SK-N-SH (cell line): ENCODE measurements at regions not wholly inside any gene's neighbourhood (a gene's known extent, or its start where the extent isn't known, plus 50 kb on each side); places are given as distances from the start of the nearest gene placed in this dataset.

ENCODE experiments used
- CTCF ChIA-PET: fragments of 300-600, 350-600 bp; formaldehyde crosslinking; extraction: SDS; loops from one replicate; lab custom pipeline; 2021; lab: Yijun Ruan, JAX
- POLR2A ChIA-PET: fragments of 350-600 bp; sonication (Branson Sonifier 250); formaldehyde crosslinking; extraction: SDS; loops from one replicate; lab custom pipeline; 2020; ENCODE audit warnings: antibody characterized with exemption, inconsistent platforms; lab: Yijun Ruan, JAX
- DNase-seq: peaks from one replicate; pipeline ENCODE4 v3.0.0; 2012
- H2AFZ ChIP-seq: fragments of 200-600 bp; sonication (generic); 2 replicates; pipeline ENCODE4 v1.8.1; 2016; ENCODE audit warnings: antibody characterized with exemption, mild to moderate bottlenecking, low read depth
- H3F3A ChIP-seq: fragments of 200-600 bp; sonication (generic); replicated peaks from 2 replicates; pipeline ENCODE3; 2016; ENCODE audit warnings: antibody characterized with exemption, mild to moderate bottlenecking; ENCODE audit not compliant: insufficient read depth
- H3K27ac ChIP-seq, 2 experiments: fragments of 200-500 bp in 1 of 2; fragments of 200-600 bp in 1 of 2; sonication (Bioruptor generic) in 1 of 2; sonication (generic), shearing (Covaris generic) in 1 of 2; 2 replicates each; pipeline versions ENCODE4 v1.5.1 to v1.6.1; 2014 to 2016; ENCODE audit warnings: low read depth in 2 of 2, inconsistent platforms in 1 of 2, low read length in 1 of 2, mild to moderate bottlenecking in 1 of 2, mixed read lengths in 1 of 2
- H3K27me3 ChIP-seq: fragments of 200-600 bp; sonication (generic), shearing (Covaris generic); 2 replicates; pipeline ENCODE4 v1.6.1; 2016; ENCODE audit warnings: mixed run types; ENCODE audit not compliant: insufficient read depth
- H3K36me3 ChIP-seq, 2 experiments: fragments of 200-500 bp in 1 of 2; fragments of 200-600 bp in 1 of 2; sonication (Bioruptor generic) in 1 of 2; sonication (generic) in 1 of 2; replicated peaks in 1 of 2; 2 replicates each; pipeline versions ENCODE3 to v1.5.1; 2014 to 2016; ENCODE audit warnings: low read length in 1 of 2, mild to moderate bottlenecking in 1 of 2; ENCODE audit not compliant: insufficient read depth in 2 of 2, control insufficient read depth in 1 of 2
- H3K4me1 ChIP-seq, 2 experiments: fragments of 200-500 bp in 1 of 2; fragments of 200-600 bp in 1 of 2; sonication (Bioruptor generic) in 1 of 2; sonication (generic), shearing (Covaris generic) in 1 of 2; 2 replicates each; pipeline versions ENCODE4 v1.5.1 to v1.6.1; 2014 to 2016; ENCODE audit warnings: low read depth in 1 of 2, low read length in 1 of 2, mixed run types in 1 of 2; ENCODE audit not compliant: insufficient read depth in 2 of 2, control insufficient read depth in 1 of 2
- H3K4me2 ChIP-seq: fragments of 200-600 bp; sonication (generic), shearing (Covaris generic); 2 replicates; pipeline ENCODE4 v1.6.1; 2017; ENCODE audit warnings: mixed run types
- H3K4me3 ChIP-seq, 2 experiments: fragments of 200-500 bp in 1 of 2; fragments of 200-600 bp in 1 of 2; sonication (Bioruptor generic) in 1 of 2; sonication (generic), shearing (Covaris generic) in 1 of 2; 2 replicates each; pipeline versions ENCODE4 v1.5.1 to v1.8.1; 2014 to 2016; ENCODE audit warnings: low read depth in 2 of 2, inconsistent platforms in 1 of 2, low read length in 1 of 2, mild to moderate bottlenecking in 1 of 2, mixed read lengths in 1 of 2, moderate library complexity in 1 of 2
- H3K79me2 ChIP-seq: fragments of 200-600 bp; sonication (generic); 2 replicates; pipeline ENCODE4 v1.8.1; 2017; ENCODE audit warnings: mild to moderate bottlenecking; ENCODE audit not compliant: insufficient read depth
- H3K9ac ChIP-seq: fragments of 200-600 bp; sonication (generic); 2 replicates; pipeline ENCODE4 v1.6.1; 2017; ENCODE audit warnings: mixed run types
- H3K9me2 ChIP-seq: fragments of 200-600 bp; sonication (generic); 2 replicates; pipeline ENCODE4 v1.6.1; 2017; ENCODE audit warnings: mixed run types
- H3K9me3 ChIP-seq: fragments of 200-600 bp; sonication (generic); 2 replicates; pipeline ENCODE4 v1.6.1; 2017; ENCODE audit warnings: mixed run types, mild to moderate bottlenecking, moderate library complexity
- H4K20me1 ChIP-seq: fragments of 200-600 bp; sonication (generic); 2 replicates; pipeline ENCODE4 v1.6.1; 2017; ENCODE audit warnings: mild to moderate bottlenecking, mixed run types; ENCODE audit not compliant: insufficient read depth
- CTCF ChIP-seq: fragments of 200-600 bp; sonication (generic); IDR thresholded peaks from 2 replicates; pipeline ENCODE4 v1.6.1; 2017; ENCODE audit warnings: antibody characterized with exemption, mild to moderate bottlenecking, moderate library complexity
- FOXJ3 ChIP-seq: sonication (generic); formaldehyde crosslinking; IDR thresholded peaks from 2 replicates; pipeline ENCODE4 v1.5.1; 2020; ENCODE audit warnings: mild to moderate bottlenecking, missing genetic modification reagents
- GABPA ChIP-seq: IDR thresholded peaks from 2 replicates; pipeline ENCODE4 v1.4.0; 2012; ENCODE audit warnings: low read depth, mild to moderate bottlenecking
- GATA2 ChIP-seq: sonication (generic); formaldehyde crosslinking; IDR thresholded peaks from 2 replicates; pipeline ENCODE4 v1.5.0; 2020; ENCODE audit warnings: mild to moderate bottlenecking, missing genetic modification reagents
- IRF3 ChIP-seq: fragments of 150-350 bp; IDR thresholded peaks from 2 replicates; pipeline ENCODE4 v1.6.1; 2016; ENCODE audit warnings: mild to moderate bottlenecking, low read depth, low read length
- JUND ChIP-seq: IDR thresholded peaks from 2 replicates; pipeline ENCODE4 v1.4.0; 2012
- MAX ChIP-seq: IDR thresholded peaks from 2 replicates; pipeline ENCODE4 v1.4.0; 2012; ENCODE audit warnings: low read depth
- MXI1 ChIP-seq: IDR thresholded peaks from 2 replicates; pipeline ENCODE4 v1.6.1; 2012; ENCODE audit warnings: mild to moderate bottlenecking, low read depth, low read length, improper control_type of control experiment
- NFIC ChIP-seq: IDR thresholded peaks from 2 replicates; pipeline ENCODE4 v1.4.0; 2012; ENCODE audit warnings: borderline replicate concordance
- PBX3 ChIP-seq: IDR thresholded peaks from 2 replicates; pipeline ENCODE4; 2012
- POLR2AphosphoS5 ChIP-seq: IDR thresholded peaks from 2 replicates; pipeline ENCODE4 v1.6.1; 2012; ENCODE audit warnings: low read depth, low read length
- RAD21 ChIP-seq: IDR thresholded peaks from 2 replicates; pipeline ENCODE4 v1.6.1; 2012; ENCODE audit warnings: mild to moderate bottlenecking, low read length
- RCOR1 ChIP-seq: fragments of 150-350 bp; IDR thresholded peaks from 2 replicates; pipeline ENCODE4 v1.6.1; 2017; ENCODE audit warnings: antibody characterized with exemption, low read length
- RFX5 ChIP-seq: IDR thresholded peaks from 2 replicates; pipeline ENCODE4 v1.6.1; 2012; ENCODE audit warnings: mild to moderate bottlenecking, improper control_type of control experiment, low read length
- SIN3A ChIP-seq: IDR thresholded peaks from 2 replicates; pipeline ENCODE4 v1.6.1; 2012; ENCODE audit warnings: low read depth, mild to moderate bottlenecking, low read length, moderate library complexity, borderline replicate concordance
- SMC3 ChIP-seq: IDR thresholded peaks from 2 replicates; pipeline ENCODE4 v1.6.1; 2012; ENCODE audit warnings: low read depth, low read length, improper control_type of control experiment
- TAF1 ChIP-seq: IDR thresholded peaks from 2 replicates; pipeline ENCODE4 v1.6.1; 2012; ENCODE audit warnings: low read depth, mild to moderate bottlenecking, low read length, moderate library complexity, borderline replicate concordance
- TEAD4 ChIP-seq: IDR thresholded peaks from 2 replicates; pipeline ENCODE4 v1.4.0; 2012; ENCODE audit warnings: mild to moderate bottlenecking, borderline replicate concordance; ENCODE audit not compliant: insufficient read depth
- WGBS: methylation state at CpG from one replicate; pipeline ENCODE4 v1.1.6; 2017; ENCODE audit warnings: low lambda C conversion rate; 5-methylcytosine and 5-hydroxymethylcytosine counted together

- TF ChIP-seq IRF3 (no peak), SMC3 (no peak), RCOR1 (no peak), SIN3A (no peak), RFX5 (no peak), POLR2AphosphoS5 (no peak)
Observed at GRCh38 chr1:13901039-13901438, 201.1 kb downstream of the PRDM2 start (continued).

GRCh38 chr1:13901597-13901996 lies 201.6 kb downstream of the PRDM2 start:
- no peak overlapping the region for H2AFZ ChIP-seq
- no peaks in the 10 kb centered on the region for H3K9me2 ChIP-seq
- no peak overlapping the region for H3K9ac ChIP-seq
- no peaks in the 10 kb centered on the region for H3K27me3 ChIP-seq
- no peak overlapping the region for H3K4me2 ChIP-seq
- H3K79me2 ChIP-seq = no peaks in the 10 kb centered on the region
- H4K20me1 ChIP-seq = no peaks in the 10 kb centered on the region
- ChIA-PET POLR2A (no interaction called here), CTCF (no interaction called here)
- no peak overlapping the region for H3K27ac ChIP-seq
- DNase-seq = no peak
- no peaks in the 10 kb centered on the region for H3K9me3 ChIP-seq
- H3K4me1 ChIP-seq = no peaks in the 10 kb centered on the region
- no peaks in the 10 kb centered on the region for H3F3A ChIP-seq
- H3K4me3 ChIP-seq = no peak overlapping the region
- H3K36me3 ChIP-seq = no peaks in the 10 kb centered on the region
- TF ChIP-seq FOXJ3 (CRISPR knock-in tag) = no peak
- no peak for TF ChIP-seq PBX3
- TF ChIP-seq MXI1 = no peak
- no peak for TF ChIP-seq RAD21
- TF ChIP-seq IRF3 = no peak
- TF ChIP-seq TAF1 = no peak
- no peak for TF ChIP-seq GABPA
- TF ChIP-seq GATA2 = no peak
- no peak for TF ChIP-seq NFIC
- TF ChIP-seq POLR2AphosphoS5 = no peak
- no peak for TF ChIP-seq TEAD4
- no peak for TF ChIP-seq JUND
- TF ChIP-seq MAX = no peak
- no peak for TF ChIP-seq CTCF
- WGBS = 3% methylated on average over 6 of the region's 6 CpGs
